ENCODE measurements at regions not wholly inside any gene's neighbourhood (a gene's known extent, or its start where the extent isn't known, plus 50 kb on each side); places are given as distances from the start of the nearest gene placed in this dataset.

DNA sequence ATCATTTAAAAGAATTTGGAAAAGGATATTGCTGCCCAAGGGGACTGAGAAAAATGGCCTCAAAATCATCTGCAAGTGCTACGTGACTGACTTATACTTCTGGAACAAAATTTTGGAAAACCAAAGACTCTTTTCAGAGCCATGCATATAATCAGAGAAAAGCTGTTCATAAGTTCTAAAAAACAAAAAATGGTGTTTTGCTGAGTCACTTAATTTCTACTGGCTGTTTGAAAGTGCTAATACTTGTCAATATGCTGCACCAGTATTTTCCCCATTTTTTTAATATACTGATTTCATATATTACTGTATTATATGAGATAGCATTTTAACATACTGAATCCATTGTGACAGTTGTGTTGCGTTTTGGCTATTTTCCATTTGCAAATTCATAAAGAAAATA, 61.5 kb upstream of the ZMAT1 start:
- Mint-ChIP-seq H3K4me3 (ENCODE audit: unreplicated experiment) (no peak overlapping the region), H3K9me3 (ENCODE audit: unreplicated experiment) (no peaks in the 10 kb centered on the region), H3K4me1 (ENCODE audit: unreplicated experiment) (no peaks in the 10 kb centered on the region), H3K27me3 (ENCODE audit: unreplicated experiment) (no peaks in the 10 kb centered on the region), H3K27ac (ENCODE audit: unreplicated experiment) (no peak overlapping the region), H3K36me3 (ENCODE audit: unreplicated experiment) (no peaks in the 10 kb centered on the region)
- TF ChIP-seq, protein P1, sequence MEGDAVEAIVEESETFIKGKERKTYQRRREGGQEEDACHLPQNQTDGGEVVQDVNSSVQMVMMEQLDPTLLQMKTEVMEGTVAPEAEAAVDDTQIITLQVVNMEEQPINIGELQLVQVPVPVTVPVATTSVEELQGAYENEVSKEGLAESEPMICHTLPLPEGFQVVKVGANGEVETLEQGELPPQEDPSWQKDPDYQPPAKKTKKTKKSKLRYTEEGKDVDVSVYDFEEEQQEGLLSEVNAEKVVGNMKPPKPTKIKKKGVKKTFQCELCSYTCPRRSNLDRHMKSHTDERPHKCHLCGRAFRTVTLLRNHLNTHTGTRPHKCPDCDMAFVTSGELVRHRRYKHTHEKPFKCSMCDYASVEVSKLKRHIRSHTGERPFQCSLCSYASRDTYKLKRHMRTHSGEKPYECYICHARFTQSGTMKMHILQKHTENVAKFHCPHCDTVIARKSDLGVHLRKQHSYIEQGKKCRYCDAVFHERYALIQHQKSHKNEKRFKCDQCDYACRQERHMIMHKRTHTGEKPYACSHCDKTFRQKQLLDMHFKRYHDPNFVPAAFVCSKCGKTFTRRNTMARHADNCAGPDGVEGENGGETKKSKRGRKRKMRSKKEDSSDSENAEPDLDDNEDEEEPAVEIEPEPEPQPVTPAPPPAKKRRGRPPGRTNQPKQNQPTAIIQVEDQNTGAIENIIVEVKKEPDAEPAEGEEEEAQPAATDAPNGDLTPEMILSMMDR (IDR thresholded peaks at IDR 0.05): no peak
- DNase-seq (ENCODE audit: extremely low spot score, unreplicated experiment): no peak

DNA sequence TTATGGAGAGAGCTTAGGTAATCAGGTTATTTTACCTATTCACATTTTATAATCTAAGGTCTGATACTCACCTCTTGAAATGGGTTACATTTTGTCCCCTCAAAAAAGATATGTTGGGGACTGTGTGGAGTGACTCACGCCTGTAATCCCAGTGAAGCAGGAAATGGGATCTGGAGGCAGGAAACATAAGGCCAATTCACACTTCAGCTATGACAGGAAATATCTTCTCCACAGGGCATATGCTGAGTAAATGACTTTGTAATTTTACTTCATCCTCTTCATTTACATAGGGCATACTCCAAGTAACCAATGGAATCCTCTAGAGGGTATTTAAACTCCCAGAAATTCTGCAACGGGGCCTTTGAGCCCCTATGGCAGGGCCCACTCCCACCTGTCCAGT, 54.8 kb upstream of the ZMAT1 start:
- H3K27ac Mint-ChIP-seq (ENCODE audit: unreplicated experiment): peak overlapping the region; percentile 60
- H3K9me3 Mint-ChIP-seq (ENCODE audit: unreplicated experiment): peaks cover 21% of the 10 kb centered on the region
- H3K4me3 Mint-ChIP-seq (ENCODE audit: unreplicated experiment): no peak overlapping the region
- DNase-seq (ENCODE audit: extremely low spot score, unreplicated experiment): no peak
- no peaks in the 10 kb centered on the region for H3K27me3 Mint-ChIP-seq (ENCODE audit: unreplicated experiment)
- TF ChIP-seq, protein P1 (IDR thresholded peaks at IDR 0.05): no peak
- no peaks in the 10 kb centered on the region for H3K36me3 Mint-ChIP-seq (ENCODE audit: unreplicated experiment)
- H3K4me1 Mint-ChIP-seq (ENCODE audit: unreplicated experiment): peaks cover 14% of the 10 kb centered on the region

Measured in osteocyte (in vitro differentiated cells).